ENCODE measurements at regions not wholly inside any gene's neighbourhood (a gene's known extent, or its start where the extent isn't known, plus 50 kb on each side); places are given as distances from the start of the nearest gene placed in this dataset.

- TF ChIP-seq EZH2phosphoT487 (IDR thresholded peaks at IDR 0.05; ENCODE audit: insufficient read depth, low read depth) (no peak), EZH2 (IDR thresholded peaks at IDR 0.05; ENCODE audit: insufficient read depth, poor library complexity, severe bottlenecking) (no peak)
These were observed 394.4 kb upstream of the SPHKAP start for GRCh38 chr2:228575897-228576296.
